Large intestine (tissue), 3 donors: ENCODE measurements at regions not wholly inside any gene's neighbourhood (a gene's known extent, or its start where the extent isn't known, plus 50 kb on each side); places are given as distances from the start of the nearest gene placed in this dataset.

ENCODE experiments used
- DNase-seq, 2 donors: peaks; one replicate each; pipeline versions ENCODE4 v3.0.0 to v3.0.0-alpha.2; 2013
- H3K27ac ChIP-seq: one replicate; pipeline ENCODE4 v1.5.1; 2013; ENCODE audit warnings: low read length
- H3K27me3 ChIP-seq: 2 replicates; pipeline ENCODE4 v1.6.1; 2013; ENCODE audit warnings: low read length; ENCODE audit not compliant: control insufficient read depth, insufficient read depth
- H3K36me3 ChIP-seq: 2 replicates; pipeline ENCODE4 v1.6.1; 2013; ENCODE audit warnings: low read length; ENCODE audit not compliant: control insufficient read depth, insufficient read depth
- H3K4me1 ChIP-seq: one replicate; pipeline ENCODE4 v1.6.1; 2013; ENCODE audit warnings: low read length; ENCODE audit not compliant: control insufficient read depth, insufficient read depth
- H3K4me3 ChIP-seq: one replicate; pipeline ENCODE4 v1.5.1; 2013; ENCODE audit warnings: low read length
- H3K9me3 ChIP-seq: one replicate; pipeline ENCODE4 v1.6.1; 2013; ENCODE audit warnings: mild to moderate bottlenecking, low read depth, low read length, moderate library complexity; ENCODE audit not compliant: control insufficient read depth
- WGBS: methylation state at CpG from one replicate; pipeline ENCODE4 v1.1.5; 2013; ENCODE audit warnings: low lambda C conversion rate; ENCODE audit not compliant: insufficient coverage; 5-methylcytosine and 5-hydroxymethylcytosine counted together

DNA sequence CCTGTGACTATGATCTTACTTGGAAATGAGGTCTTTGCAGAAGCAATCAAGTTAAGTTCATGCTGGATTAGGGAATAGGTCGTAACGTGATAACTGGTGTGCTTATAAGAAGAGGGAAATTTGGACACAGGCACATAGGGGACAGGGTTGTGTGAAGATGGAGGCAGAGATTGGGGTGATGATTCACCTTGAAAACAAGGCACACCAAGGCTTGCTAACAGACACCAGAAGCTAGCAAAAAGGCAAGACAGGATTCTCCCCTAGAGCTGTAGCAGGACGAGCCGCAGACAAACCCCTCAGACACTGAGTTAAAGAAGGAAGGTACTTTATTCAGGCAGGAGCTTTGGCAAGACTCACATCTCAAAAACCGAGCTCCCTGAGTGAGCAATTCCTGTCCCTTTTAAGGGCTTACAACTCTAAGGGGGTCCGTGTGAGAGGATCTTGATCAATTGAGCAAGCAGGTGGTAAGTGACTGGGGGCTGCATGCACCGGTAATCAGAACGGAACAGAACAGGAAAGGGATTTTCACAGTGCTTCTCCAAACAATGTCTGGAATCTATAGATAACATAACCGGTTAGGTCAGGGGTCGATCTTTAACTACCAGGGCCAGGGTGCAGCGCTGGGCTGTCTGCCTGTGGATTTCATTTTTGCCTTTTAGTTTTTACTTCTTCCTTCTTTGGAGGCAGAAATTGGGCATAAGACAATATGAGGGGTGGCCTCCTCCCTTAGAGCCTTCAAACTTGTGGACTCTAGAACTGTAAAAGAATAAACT lies 57.5 kb upstream of the S1PR3 start:
- Histone ChIP-seq H3K9me3 (no peaks in the 10 kb centered on the region), H3K36me3 (no peaks in the 10 kb centered on the region), H3K27ac (no peak overlapping the region), H3K4me3 (no peak overlapping the region), H3K4me1 (no peaks in the 10 kb centered on the region), H3K27me3 (no peaks in the 10 kb centered on the region)
- DNase-seq = no peak
- 18% methylated on average over 2 of the region's 11 CpGs for WGBS

DNA sequence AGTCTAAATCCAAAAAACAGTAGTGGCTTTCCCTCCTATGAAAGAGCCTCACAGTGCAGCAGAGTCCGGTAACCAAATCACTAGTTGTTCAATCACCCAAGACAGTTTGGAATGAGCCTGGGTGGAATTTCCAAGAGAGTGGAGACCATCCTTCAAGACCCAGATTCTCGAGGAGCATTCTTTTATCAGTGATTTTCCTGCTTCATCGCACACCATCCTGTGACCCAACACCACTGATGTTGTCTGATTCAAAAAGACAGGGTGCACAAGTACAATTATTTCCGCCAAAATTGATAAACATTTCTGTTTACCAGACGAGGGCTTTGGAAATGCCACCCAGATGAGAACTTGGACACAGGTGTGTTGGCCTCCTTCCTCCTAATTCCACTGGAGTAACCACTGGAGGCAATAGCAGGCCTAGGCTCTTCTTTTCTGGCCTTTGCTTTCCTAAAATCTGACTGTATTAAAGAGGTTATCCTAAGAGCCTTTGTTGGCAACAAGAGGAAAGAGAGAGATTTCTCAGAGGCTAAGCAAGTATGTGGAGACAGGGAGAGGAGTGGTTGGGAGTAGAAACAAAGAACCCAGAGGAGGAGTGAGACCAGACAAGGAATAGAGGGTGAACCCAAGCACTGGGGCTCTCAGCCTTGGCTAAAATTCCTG lies 56.3 kb upstream of the S1PR3 start:
- Histone ChIP-seq H3K36me3 (no peaks in the 10 kb centered on the region), H3K4me3 (no peak overlapping the region), H3K9me3 (no peaks in the 10 kb centered on the region), H3K27ac (no peak overlapping the region), H3K27me3 (no peaks in the 10 kb centered on the region), H3K4me1 (no peaks in the 10 kb centered on the region)
- 100% methylated on average over 1 of the region's 5 CpGs for WGBS
- no peak for DNase-seq

GRCh38 chr9:88936132-88936531 lies 55.1 kb upstream of the S1PR3 start:
- DNase-seq = no peak
- 100% methylated on average over 1 of the region's 2 CpGs for WGBS
- Histone ChIP-seq H3K27me3 (no peaks in the 10 kb centered on the region), H3K36me3 (no peaks in the 10 kb centered on the region), H3K4me1 (no peaks in the 10 kb centered on the region), H3K27ac (no peak overlapping the region), H3K9me3 (no peaks in the 10 kb centered on the region), H3K4me3 (no peak overlapping the region)

- H3K27me3 ChIP-seq = no peaks in the 10 kb centered on the region
- peaks cover 4% of the 10 kb centered on the region for H3K4me1 ChIP-seq
- H3K36me3 ChIP-seq = no peaks in the 10 kb centered on the region
- WGBS = no CpG with 5 or more reads among the region's 5 CpGs
- H3K27ac ChIP-seq = no peak overlapping the region
- no peak overlapping the region for H3K4me3 ChIP-seq
- DNase-seq = no peak
- H3K9me3 ChIP-seq = no peaks in the 10 kb centered on the region
Measured at GRCh38 chr9:88936668-88937067, 54.6 kb upstream of the S1PR3 start.

DNA sequence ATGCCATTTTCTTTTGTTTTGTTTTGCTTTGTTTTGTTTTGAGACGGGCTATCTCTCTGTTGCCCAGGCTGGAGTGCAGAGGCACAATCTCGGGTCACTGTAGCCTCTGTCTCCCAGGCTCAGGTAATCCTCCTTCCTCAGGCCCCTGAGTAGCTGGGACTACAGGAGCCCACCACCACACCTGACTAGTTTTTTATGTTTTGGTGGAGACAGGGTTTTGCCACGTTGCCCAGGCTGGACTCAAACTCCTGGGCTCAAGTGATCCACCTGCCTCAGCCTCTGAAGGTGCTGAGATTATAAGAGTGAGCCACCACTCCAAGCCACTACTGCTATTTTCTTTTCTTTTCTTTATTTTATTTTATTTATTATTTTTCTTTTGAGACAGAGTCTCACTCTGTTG lies 54.0 kb upstream of the S1PR3 start:
- Histone ChIP-seq H3K27ac (no peak overlapping the region), H3K27me3 (no peaks in the 10 kb centered on the region), H3K4me1 (peaks cover 4% of the 10 kb centered on the region), H3K36me3 (no peaks in the 10 kb centered on the region), H3K4me3 (no peak overlapping the region), H3K9me3 (no peaks in the 10 kb centered on the region)
- no peak for DNase-seq
- 80% methylated on average over 1 of the region's 3 CpGs for WGBS

DNA sequence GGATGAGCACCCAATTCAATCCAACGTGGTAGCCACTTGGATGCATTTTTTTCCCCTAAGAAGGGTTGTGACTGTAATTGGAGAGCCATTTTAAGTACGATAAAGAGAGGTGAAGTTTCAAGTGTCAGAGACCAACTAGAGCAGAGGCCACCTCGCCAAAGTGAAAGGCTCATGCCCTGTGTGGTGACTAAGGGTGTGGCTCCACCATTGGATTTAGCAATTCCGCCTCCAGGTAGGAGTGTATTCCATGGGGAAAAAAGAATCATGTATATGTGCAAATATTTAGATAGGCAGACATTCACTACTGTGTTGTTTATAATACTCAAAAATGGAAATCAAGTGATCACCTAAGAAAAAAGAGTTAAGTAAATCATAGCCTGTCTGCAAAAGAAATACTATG lies 53.1 kb upstream of the S1PR3 start:
- H3K27me3 ChIP-seq = no peaks in the 10 kb centered on the region
- no peak for DNase-seq

More for the DNA sequence above, 53.1 kb upstream of the S1PR3 start:
- no peak overlapping the region for H3K4me3 ChIP-seq
- H3K9me3 ChIP-seq = no peaks in the 10 kb centered on the region
- no peak overlapping the region for H3K27ac ChIP-seq
- no peaks in the 10 kb centered on the region for H3K36me3 ChIP-seq
- H3K4me1 ChIP-seq = peaks cover 4% of the 10 kb centered on the region
- WGBS = no CpG with 5 or more reads among the region's 4 CpGs
